22Rv1 (cell line): ENCODE measurements at regions not wholly inside any gene's neighbourhood (a gene's known extent, or its start where the extent isn't known, plus 50 kb on each side); places are given as distances from the start of the nearest gene placed in this dataset.

ENCODE experiments used
- ZFX ChIP-seq: fragments of 450-650 bp; IDR thresholded peaks from 2 replicates; pipeline ENCODE4 v1.6.1; 2017; ENCODE audit warnings: antibody characterized with exemption, borderline replicate concordance
- TF ChIP-seq, protein P1 (sequence below): fragments of 450-650 bp; IDR thresholded peaks from 2 replicates; pipeline ENCODE4 v1.5.1; 2017; ENCODE audit warnings: mild to moderate bottlenecking

GRCh38 chr7:47149971-47150370 lies 431.9 kb downstream of the TNS3 start:
- TF ChIP-seq, protein P1, sequence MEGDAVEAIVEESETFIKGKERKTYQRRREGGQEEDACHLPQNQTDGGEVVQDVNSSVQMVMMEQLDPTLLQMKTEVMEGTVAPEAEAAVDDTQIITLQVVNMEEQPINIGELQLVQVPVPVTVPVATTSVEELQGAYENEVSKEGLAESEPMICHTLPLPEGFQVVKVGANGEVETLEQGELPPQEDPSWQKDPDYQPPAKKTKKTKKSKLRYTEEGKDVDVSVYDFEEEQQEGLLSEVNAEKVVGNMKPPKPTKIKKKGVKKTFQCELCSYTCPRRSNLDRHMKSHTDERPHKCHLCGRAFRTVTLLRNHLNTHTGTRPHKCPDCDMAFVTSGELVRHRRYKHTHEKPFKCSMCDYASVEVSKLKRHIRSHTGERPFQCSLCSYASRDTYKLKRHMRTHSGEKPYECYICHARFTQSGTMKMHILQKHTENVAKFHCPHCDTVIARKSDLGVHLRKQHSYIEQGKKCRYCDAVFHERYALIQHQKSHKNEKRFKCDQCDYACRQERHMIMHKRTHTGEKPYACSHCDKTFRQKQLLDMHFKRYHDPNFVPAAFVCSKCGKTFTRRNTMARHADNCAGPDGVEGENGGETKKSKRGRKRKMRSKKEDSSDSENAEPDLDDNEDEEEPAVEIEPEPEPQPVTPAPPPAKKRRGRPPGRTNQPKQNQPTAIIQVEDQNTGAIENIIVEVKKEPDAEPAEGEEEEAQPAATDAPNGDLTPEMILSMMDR = no peak
- TF ChIP-seq ZFX = no peak
